ENCODE measurements at regions not wholly inside any gene's neighbourhood (a gene's known extent, or its start where the extent isn't known, plus 50 kb on each side); places are given as distances from the start of the nearest gene placed in this dataset.

GRCh38 chr18:71899183-71899582, 645.0 kb downstream of the CBLN2 start:
- DNase-seq (ENCODE audit: low spot score): no peak

- DNase-seq (ENCODE audit: low spot score): no peak
Observed at GRCh38 chr18:71887509-71887908, 656.6 kb downstream of the CBLN2 start.

DNA sequence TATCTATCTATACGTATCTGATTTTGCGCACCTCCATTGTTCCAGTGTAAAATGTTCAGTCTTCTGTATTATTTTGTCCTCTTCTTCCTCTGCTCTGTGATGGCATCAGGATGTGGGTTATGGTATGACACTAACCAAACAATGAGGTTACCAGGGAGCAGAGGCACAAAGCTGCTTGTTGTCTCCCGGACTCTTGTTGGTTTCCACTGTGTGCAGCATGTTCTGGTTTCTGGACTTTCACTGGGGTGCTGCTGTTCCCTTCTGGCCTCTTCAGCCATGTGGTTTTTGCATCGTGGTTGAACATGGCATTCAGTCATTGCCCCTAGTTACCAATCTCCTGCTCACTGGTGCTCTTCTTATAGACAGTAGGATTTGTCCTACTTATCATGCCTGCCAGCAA, 665.9 kb downstream of the CBLN2 start:
- DNase-seq (ENCODE audit: low spot score): no peak

DNA sequence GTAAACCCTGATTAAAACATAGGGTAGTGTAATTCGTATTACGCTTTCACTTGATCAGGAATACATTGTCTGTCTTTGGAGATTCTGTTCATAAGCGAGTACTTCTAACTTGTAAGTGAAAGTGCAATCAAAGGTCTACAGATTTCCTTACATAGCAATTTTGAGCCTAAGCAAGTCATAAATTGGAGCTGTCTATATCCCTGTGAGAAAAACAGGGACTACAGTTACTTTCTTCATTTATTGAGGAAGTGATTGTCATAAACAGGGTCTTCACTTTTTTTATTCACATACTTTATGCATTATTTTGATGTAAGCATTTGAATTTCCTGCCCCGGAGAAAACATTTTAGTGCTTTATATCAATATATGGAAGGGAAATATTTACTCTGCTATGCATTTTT, 670.4 kb downstream of the CBLN2 start:
- no peak for DNase-seq (ENCODE audit: low spot score)

- DNase-seq (ENCODE audit: low spot score): no peak
Observed at GRCh38 chr18:71865888-71866287, 678.3 kb downstream of the CBLN2 start.

DNA sequence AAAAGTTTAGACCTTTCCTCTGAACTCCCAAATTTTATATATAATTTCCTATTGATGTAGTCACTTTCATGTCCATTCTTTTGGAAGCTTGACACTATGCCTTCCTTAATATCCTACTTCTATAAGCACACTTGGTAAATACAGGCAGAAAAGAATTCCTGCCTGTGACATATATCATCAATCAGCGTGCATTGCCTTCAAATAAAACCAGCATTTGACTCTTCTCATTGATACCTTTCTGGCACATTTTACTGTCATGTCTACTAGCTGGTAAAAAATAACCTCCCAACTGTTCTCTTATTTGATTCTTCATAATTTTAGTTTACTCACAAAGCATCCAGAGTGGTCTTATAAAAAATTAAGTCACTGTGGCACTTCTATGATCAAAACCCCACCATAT, 693.5 kb downstream of the CBLN2 start:
- DNase-seq (ENCODE audit: low spot score): no peak

GRCh38 chr18:71849407-71849806, 694.7 kb downstream of the CBLN2 start:
- no peak for DNase-seq (ENCODE audit: low spot score)

DNA sequence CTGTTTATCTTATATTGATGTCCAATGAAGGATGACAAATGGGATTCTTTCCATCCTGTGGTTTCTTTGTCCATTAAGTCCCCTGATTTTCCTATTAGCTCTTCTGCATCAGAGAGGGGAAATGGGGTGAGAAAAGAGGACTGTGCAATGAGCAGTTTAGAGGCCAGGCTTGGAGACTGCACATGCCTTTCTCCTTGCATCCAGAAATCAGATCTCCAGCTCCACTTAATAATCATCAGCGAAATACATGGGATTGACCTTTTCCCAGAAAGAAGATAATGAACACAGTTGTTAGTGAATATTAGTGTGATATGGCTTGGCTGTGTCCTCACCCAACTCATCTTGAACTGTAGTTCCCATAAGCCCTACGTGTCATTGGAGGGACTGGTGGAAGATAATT, 697.4 kb downstream of the CBLN2 start:
- no peak for DNase-seq (ENCODE audit: low spot score)

DNA sequence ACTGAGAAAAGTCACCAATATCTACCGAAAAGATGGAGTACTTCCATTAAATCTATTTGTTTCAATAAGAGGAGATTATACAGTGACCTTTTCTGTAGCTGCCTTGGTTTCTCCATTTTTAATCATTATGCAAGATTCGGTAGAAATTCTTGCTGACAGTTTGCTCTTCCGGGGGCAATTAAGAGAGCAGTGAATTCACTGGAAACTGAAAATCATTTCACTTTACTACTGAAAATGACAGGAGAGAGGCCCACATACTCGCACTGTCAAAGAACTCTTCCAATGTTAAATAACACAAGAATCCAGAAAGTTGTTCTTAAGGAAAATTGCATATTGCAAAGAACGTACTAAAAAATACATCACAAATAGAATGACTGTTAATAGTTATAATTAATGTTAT, 699.3 kb downstream of the CBLN2 start:
- no peak for DNase-seq (ENCODE audit: low spot score)

DNA sequence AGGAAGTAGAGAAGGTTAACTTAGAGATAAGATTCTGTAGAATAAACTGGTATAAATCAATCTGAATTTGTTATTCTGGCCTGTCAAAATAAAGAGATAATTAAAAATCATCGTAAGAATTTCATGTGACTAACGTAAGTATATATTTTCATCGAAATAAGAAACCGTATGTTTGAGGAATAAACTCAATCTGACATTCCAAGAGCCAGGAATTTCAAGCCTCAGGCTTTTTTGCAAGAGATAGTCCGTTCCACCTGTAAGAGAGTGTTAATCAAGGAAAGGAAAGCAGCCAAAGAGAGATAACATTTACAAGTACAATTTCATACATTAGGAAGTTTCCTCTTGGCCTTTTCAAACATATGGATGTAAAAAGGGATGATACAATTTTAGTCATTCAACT, 701.5 kb downstream of the CBLN2 start:
- no peak for DNase-seq (ENCODE audit: low spot score)

- no peak for DNase-seq (ENCODE audit: low spot score)
Observed at GRCh38 chr18:71837547-71837946, 706.6 kb downstream of the CBLN2 start.

DNA sequence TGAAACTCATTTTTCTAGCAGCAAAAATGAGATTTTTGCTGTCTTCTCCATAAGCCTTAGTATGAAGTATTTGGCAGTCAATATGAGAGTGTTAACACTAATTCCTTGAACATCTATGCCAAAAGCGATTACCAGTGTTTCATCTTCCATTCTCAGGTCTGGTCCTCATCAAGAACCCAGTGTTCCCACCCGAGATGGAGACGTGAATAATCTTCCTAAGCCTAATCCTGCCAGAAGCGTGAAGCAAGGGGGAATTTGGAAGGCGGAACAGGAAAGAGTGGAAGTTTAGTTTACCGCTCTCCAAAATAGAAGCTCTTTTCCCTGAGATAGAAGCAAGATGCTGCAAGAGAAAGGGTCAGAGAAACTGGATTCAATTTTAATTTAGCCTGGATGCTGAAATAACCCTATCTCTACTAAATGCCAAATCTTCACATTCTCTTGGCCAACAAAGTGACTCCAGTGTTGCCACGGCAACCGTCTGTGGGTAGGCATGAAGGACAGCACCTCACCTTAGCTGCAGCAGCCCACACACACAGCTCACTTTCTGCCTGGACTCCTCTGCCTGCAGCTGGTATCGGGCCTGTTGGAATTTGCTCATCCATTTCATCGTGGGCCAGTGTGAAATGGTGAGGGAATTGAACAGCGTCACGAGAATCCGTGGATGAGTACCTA, 711.1 kb downstream of the CBLN2 start:
- no peak for DNase-seq (ENCODE audit: low spot score)

- no peak for DNase-seq (ENCODE audit: low spot score)
Observed at GRCh38 chr18:71831039-71831438, 713.1 kb downstream of the CBLN2 start.

- DNase-seq (ENCODE audit: low spot score): no peak
Observed at GRCh38 chr18:71827301-71827700, 716.8 kb downstream of the CBLN2 start.

DNA sequence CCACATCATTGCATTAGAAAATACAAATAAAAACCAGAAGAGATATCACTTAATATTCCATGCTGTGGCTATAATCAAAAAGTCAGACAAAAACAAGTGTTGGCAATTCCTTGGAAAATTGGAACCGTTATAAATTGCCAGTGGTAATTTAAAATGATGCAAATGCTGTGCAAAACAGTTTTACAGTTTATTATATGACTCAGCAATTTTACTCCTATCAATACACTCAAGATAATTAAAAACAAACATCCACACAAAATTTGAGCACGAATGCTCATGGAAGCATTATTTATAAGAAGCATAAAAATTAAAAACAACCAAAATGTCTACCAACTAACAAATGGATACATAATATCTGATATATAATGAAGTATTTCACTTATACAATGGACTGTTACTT, 728.8 kb downstream of the CBLN2 start:
- no peak for DNase-seq (ENCODE audit: low spot score)

DNA sequence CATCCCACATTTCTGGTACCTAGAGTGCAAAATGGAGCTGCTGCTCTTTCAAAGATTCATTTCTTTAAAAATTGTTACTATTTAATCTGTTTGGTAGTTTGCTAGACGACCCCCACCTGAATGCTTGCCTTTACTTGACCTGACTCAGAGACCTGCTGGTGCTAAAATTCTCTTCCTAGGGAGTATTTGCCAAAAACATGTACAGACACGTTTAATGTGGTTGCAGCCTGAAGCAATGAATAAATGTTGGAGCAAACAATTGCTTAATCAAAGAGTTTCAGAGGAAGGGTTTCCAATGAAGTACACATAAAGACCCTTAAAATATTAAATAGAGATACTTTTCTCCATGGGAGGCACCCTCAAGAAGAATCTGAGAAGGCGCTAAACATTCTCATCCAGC, 734.4 kb downstream of the CBLN2 start:
- DNase-seq (ENCODE audit: low spot score): no peak

- DNase-seq (ENCODE audit: low spot score): no peak
Observed at GRCh38 chr18:71808616-71809015, 735.5 kb downstream of the CBLN2 start.

- DNase-seq (ENCODE audit: low spot score): no peak
Observed at GRCh38 chr18:71807586-71807985, 736.6 kb downstream of the CBLN2 start.

DNA sequence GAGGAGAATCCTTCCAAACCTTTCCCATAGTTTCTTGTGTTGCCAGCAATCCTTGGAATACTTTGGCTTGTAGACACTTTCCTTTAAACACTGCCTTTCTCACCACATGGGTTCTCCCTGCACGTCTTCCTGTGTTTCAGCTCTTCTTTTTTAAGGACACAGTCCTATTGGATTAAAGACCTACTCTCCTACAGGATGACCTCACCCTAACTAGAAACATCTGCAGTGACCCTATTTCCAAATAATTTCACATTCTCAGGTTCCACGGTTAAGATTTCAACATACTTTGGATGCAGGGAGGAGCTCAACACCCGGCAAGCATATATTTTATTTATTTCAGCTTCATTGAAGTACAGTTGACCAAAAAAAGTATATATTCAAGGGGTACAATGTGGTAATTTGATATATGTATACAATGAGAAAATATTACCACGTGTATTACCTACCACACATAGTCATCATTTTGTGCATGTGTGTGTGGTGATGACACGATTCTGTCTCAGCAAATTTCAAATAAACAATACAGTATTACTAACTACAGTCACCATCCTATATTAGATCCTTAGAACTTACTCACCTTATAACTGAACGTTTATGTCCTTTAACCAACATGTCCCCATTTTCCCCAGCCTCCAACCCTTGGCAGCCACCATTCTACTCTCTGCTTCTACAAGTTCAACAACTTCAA, 745.0 kb downstream of the CBLN2 start:
- DNase-seq (ENCODE audit: low spot score): no peak

GRCh38 chr18:71797554-71797953, 746.6 kb downstream of the CBLN2 start:
- DNase-seq (ENCODE audit: low spot score): no peak

DNA sequence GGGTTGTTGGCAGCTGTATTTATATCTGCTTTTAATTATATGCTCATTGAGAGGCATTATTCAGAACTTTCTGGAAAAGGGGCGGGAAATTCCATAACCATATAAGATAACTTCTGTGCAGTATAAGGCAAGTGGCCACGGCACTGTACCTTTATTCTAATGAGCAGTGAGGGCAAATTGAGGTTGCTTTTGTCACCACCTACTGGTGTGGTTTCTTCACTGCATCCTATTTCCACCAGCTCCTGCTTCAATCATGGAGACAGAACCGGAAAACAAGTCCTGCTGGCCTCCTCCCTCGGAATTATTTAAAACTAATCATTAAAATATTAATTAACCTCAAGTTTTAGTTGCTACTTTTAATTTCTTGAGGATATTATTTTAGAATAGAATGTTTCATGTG, 759.4 kb downstream of the CBLN2 start:
- DNase-seq (ENCODE audit: low spot score): no peak

DNA sequence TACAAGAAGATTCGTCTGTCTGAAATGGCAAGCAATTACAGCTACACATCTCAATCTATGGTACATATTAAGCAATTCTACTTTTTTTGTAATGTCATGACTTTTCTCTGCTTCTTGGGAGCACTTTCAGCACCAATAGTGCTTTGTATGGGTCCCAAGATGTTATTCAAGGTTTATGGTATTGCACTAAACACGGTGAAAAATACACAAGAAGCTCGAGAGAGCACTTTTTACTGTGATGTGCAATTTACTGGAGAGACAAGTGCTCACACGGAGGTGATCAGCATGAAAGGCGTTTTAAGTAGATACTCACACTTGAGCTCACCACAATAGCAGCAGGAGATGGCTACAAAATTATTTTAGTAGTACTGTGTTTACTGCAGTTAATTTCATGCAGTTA, 783.6 kb downstream of the CBLN2 start:
- DNase-seq (ENCODE audit: low spot score): no peak

DNA sequence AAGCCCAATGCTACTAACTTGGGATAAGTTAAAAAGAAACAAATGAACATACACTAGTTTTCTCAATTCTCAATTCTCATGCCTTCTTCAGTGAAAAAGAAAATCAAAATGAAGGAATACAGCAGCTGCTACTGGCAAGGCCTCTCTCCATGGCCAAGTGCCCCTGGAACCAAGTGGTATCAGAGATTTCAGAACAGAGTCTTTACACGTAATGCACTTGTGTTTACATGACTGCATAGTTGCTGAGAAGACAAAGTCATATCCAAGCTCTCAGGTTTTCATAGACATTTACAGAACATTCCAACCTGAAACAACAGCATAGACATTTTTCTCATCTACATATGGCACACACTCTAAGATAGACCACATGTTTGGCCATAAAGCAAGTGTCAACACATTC, 789.9 kb downstream of the CBLN2 start:
- DNase-seq (ENCODE audit: low spot score): no peak

DNA sequence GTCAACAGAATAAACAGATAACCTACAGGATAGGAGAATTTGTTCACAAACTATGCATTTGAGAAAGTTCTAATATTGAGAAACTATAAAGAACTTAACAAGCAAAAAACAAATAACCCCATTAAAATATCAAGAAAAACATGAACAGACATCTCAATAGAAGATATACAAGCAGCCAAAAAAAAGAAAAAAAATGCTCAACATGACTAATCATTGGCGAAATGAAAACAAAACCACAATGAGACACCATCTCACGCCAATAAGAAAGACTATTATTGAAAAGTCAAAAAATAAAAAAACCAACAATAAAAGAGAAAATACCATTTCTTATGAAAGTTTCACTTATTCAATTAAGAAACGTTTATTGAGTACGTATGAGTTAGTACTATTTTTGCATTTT, 800.5 kb downstream of the CBLN2 start:
- DNase-seq (ENCODE audit: low spot score): no peak
